GM18517 (cell line): ENCODE measurements at regions not wholly inside any gene's neighbourhood (a gene's known extent, or its start where the extent isn't known, plus 50 kb on each side); places are given as distances from the start of the nearest gene placed in this dataset.
"Not testable (repeated sequence)": the region's sequence is repeated elsewhere in the genome, so short reads cannot be mapped to it uniquely, and the experiment has no call there.

Experiments used
- ATAC-seq: cut with Tn5 transposase; IDR thresholded peaks from one replicate; pipeline ENCODE4 v1.9.1; 2021; ENCODE audit warnings: mild to moderate bottlenecking, moderate library complexity; ENCODE audit not compliant: unreplicated experiment

DNA sequence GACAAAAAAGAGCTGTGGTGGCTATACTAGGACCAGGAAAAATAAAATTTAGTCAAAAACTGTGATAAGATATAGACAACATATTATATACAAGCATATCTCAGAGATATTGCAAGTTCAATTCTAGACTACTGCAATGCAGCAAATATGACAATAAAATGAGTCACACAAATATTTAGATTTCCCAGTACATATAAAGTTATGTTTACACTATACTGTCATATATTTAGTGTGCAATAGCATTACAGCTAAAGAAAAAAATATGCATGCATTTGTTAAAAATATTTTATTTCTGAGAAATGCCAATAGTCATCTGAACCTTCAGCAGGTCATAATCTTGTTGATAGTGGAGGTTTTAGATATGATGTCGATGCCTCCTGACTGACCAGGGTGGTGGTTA lies 72.1 kb downstream of the AKR1C4 start:
- no peak for ATAC-seq

DNA sequence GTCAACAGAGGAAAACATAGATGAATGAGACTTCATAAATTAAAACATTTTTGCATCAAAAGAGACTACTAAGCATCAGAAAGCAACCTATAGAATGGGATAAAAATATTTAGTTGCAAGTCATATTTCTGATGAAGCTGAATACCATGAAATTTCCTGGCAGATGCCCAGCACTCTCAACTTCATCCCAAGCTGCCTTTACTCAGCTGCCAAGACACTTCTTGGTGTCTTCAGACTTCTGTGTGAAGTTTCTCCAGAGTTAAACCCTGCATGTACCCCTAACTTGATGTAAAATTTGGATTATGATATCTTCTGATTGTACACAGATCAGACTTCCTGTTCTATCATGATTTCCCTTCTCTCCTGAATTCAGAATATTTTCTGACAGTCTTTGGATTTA lies 73.2 kb downstream of the AKR1C4 start:
- ATAC-seq, result no peak

GRCh38 chr10:5271526-5271925 lies 74.9 kb downstream of the AKR1C4 start:
- no peak for ATAC-seq

GRCh38 chr10:5272065-5272803 lies 75.6 kb downstream of the AKR1C4 start:
- ATAC-seq, result no peak

DNA sequence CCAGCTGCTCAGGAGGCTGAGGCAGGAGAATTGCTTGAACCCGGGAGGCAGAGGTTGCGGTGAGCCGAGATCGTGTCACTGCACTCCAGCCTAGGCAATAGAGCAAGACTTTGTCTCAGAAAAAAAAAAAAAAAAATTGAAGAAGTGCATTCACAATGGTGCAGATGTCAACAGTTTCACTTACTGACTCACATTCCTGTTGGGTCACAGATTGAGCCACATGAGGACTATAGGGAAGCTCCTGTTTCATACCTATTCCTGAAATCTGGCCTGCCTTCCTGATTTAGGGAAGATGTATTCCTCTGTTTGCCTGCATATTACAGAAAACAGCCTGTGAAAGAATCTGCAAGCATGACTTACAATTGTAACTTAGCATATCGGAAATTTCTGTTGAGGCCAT lies 78.2 kb downstream of the AKR1C4 start:
- no peak for ATAC-seq

GRCh38 chr10:5281356-5281755 lies 83.4 kb upstream of the UCN3 start:
- no peak for ATAC-seq

- no peak for ATAC-seq
Measured at GRCh38 chr10:5282137-5282536, 82.6 kb upstream of the UCN3 start.

DNA sequence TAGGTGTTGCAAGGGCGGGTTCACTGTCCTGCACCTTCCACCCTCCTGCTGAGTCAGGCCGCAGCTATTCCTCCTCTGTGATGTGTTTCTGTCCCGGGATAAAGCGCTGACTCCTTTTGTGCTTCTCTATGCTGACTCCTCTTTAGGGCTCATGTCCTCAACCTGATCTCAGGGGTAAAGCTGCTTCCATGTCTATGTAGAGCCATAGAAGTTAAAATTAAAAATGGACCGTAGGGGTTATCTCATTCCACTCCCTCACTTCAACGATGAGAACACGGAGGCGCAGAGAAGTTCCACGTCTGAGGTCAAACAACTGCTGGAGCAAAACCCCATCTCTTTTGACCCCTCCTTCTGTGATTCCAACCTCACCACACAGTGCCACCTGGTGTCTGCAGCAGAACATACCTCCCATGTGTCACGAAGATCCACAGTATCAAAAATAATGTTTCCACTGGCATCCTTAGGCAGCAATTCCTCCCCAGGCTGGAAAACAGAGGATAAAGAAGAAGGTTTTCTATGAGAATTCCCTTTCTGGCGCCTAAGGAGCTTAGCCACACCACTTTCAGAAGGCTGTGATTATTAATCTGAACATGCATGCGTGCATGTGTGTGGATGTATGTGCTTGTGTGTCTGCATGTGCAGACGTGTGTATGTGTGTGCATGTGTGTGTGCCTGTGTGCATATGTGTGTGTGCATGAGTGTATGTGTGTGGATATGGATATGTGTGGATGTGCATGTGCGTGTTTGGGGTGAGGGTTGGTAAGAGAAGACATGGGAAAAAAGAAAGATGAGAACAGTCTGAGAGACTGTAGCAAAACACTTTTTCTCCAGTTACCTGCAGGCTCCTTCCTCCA lies 81.2 kb upstream of the UCN3 start:
- peak; percentile 76 for ATAC-seq

DNA sequence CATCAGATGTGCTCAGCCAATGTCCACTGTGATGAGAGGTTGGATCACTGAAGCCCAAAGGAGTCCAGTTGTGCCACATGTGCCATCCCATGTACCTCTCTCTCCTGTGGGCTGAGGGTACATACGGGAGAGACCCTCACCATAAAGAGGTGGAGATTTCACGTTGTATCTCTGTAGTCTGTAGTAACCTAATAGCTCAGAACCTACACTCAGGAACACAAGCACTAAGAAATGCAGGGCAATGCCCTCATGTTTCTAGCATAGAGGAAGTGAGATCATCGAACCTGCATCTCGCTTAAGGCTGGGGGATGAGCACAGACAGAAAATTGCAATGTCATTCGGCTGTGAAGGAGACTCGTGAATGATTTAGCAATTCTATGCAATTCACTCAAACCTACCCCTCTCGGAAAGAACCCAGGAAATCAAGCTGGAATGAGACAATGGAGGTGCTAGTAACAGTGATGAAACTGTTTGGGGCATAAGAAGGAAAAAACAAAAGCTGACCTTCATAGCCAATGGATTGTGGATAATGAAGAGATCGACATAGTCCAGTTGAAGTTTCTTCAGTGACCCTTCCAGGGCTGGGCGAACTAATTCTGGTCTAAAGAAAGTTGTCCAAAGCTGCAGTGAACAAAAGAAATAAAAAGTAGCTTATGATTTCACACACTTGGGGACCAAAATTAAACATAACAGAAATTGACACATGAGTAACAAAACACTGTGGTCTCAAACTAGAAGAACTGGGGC lies 80.3 kb upstream of the UCN3 start:
- ATAC-seq, result peak; percentile 69

DNA sequence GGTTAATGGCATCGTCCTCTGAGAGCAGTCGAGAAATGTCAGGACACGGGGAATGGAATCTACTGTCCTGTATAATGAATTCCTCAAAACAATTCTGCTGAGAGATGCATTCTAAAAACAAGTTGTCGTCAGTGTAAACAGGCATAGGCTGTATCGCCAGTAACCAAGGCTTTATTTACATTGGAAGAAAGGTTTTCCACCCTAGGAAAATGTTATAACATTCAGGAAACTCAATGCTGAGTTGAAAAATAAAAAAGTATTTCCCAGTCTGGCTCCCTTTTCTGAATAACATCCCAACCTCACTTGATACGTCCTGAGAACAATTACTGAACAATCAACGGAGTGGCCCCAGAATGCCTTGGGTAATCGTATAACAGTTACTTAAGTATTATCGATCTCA lies 79.6 kb upstream of the UCN3 start:
- no peak for ATAC-seq

GRCh38 chr10:5288359-5288758 lies 76.4 kb upstream of the UCN3 start:
- ATAC-seq, result no peak

DNA sequence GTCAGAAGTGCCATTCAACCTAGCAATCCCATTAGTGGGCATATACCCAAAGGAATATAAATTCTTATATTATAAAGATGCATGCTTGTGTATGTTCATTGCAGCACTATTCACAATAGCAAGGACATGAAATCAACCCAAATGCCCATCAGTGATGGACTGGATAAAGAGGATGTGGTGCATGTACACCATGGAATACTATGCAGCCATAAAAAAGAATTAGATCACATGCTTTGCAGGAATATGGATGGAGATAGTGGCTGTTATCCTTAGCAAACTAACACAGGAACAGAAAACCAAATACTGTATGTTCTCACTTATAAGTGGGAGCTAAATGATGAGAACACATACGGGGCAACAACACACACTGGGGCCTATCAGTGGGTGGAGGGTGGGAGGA lies 75.5 kb upstream of the UCN3 start:
- ATAC-seq, result not testable (repeated sequence)

DNA sequence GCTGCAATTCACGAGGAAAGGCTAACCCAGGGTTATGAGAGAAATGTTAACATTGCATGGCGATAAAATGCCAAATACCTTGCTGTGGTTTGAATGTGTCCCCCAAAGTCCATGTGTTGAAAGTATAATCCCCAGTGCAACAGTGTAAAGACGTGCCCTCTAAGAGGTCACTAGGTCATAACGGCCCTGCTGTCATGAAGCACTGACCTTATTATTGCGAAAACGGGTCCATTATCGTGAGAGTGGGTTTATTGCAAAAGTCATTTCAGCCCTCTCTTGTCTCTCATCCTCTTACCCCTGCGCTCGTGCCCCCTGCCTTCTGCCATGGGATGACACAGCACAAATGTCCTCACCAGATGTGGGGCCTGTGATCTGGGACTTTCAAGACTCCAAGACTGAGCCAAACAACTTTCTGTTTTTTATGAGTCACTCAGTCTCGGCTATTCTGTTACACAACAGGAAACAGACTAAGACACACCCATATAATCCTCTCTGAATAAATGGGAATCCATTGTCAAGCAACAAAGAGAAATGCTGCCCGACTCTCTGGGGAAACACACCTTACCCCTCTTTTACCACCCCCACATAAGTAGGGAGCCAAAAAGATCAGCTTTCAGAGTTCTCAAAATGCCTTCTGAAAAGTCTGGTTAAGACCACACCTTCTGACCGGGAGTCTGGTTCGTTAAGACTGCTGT lies 73.1 kb upstream of the UCN3 start:
- ATAC-seq, result no peak

DNA sequence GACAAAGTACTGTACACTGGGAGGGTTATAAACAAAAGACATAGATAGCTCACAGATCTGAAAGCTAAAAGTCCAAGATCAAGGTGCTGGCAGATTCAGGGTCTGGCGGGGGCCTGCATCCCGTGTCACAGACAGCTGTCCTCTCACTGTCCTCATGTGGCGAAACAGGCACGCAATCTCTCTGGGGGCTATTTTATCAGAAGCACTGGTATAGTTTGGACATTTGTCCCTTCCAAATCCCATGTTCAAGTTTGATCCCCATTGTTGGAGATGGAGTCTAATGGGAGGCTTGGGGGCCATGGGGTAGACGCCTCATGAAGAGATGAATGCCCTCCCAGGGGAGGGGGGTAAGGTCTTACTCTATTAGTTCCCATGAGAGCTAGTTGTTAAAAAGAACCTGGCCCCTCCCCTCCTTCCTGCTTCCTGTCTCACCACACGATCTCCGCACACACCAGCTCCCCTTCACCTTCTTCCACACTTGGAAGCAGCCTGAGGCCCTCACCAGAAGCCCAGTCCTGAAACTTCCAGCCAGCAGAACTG lies 72.5 kb upstream of the UCN3 start:
- no peak for ATAC-seq

DNA sequence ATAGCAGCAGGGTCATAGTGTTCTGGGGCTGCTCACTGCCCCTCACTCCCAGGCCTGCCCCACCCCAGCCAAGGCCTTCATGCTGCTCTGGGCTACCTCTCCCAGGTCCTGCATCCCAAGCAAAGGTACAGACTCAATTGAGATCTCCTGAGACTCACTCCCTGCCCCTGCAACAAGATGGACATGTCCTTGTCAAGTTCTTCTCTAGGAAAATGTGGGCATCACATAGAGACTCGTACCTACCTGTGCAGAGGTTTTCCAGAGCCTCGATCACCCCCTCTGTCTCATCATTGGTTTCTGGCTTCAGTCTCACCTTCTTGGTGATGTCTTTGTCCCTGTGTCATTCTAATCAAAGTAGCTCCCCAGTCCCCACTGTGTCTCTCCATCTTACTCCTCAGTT lies 71.8 kb upstream of the UCN3 start:
- ATAC-seq, result not testable (repeated sequence)

- ATAC-seq, result no peak
Measured at GRCh38 chr10:5293691-5294550, 70.8 kb upstream of the UCN3 start.

- ATAC-seq, result no peak
Measured at GRCh38 chr10:5297466-5297865, 67.3 kb upstream of the UCN3 start.

DNA sequence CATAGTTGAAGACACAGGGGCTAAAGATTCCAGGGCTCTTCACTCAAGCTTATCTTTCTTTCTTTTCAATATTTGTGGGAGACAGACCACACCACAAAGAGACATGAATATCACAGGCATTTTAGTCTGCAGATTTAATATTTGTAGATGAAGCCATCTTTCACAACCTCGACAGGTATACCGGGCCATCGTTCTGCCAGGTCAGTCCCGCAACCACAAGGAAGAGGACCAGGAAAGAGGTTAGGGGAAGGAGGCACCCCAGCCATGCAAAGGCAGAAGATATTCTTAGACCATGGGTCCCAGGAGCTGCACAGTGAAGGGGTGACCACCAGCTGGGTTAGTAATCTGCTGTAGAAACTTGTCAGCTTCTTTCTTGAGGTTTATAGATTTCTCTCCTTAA lies 66.8 kb upstream of the UCN3 start:
- ATAC-seq, result no peak

GRCh38 chr10:5299950-5300349 lies 64.8 kb upstream of the UCN3 start:
- ATAC-seq, result no peak

GRCh38 chr10:5303504-5303903 lies 61.3 kb upstream of the UCN3 start:
- ATAC-seq, result no peak
